Duodenal mucosa (tissue), 2 donors: ENCODE measurements at regions not wholly inside any gene's neighbourhood (a gene's known extent, or its start where the extent isn't known, plus 50 kb on each side); places are given as distances from the start of the nearest gene placed in this dataset.
"Not testable (repeated sequence)": the region's sequence is repeated elsewhere in the genome, so short reads cannot be mapped to it uniquely, and the experiment has no call there.

Experiments used
- H3K27ac ChIP-seq: one replicate; pipeline ENCODE4 v1.7.0; 2013; ENCODE audit warnings: low read depth, low read length
- H3K27me3 ChIP-seq, 2 donors: one replicate each; pipeline ENCODE4 v1.7.0; 2013; ENCODE audit warnings: low read length in 2 of 2, control low read depth in 1 of 2; ENCODE audit not compliant: insufficient read depth in 2 of 2, control insufficient read depth in 1 of 2
- H3K36me3 ChIP-seq, 2 donors: one replicate each; pipeline ENCODE4 v1.7.0; 2013; ENCODE audit warnings: low read length in 2 of 2, control low read depth in 1 of 2; ENCODE audit not compliant: insufficient read depth in 2 of 2, control insufficient read depth in 1 of 2
- H3K4me1 ChIP-seq, 2 donors: one replicate each; pipeline ENCODE4 v1.7.0; 2013; ENCODE audit warnings: low read length in 2 of 2, control low read depth in 1 of 2; ENCODE audit not compliant: insufficient read depth in 2 of 2, control insufficient read depth in 1 of 2
- H3K4me3 ChIP-seq, 2 donors: one replicate each; pipeline ENCODE4 v1.7.0; 2013; ENCODE audit warnings: low read length in 2 of 2, low read depth in 1 of 2
- H3K9ac ChIP-seq, 2 donors: one replicate each; pipeline ENCODE4 v1.7.0; 2013; ENCODE audit warnings: low read length in 2 of 2, low read depth in 1 of 2
- H3K9me3 ChIP-seq, 2 donors: one replicate each; pipeline ENCODE4 v1.7.0; 2013; ENCODE audit warnings: low read length in 2 of 2, control low read depth in 1 of 2; ENCODE audit not compliant: control insufficient read depth in 1 of 2

- Histone ChIP-seq H3K27me3 (no peaks in the 10 kb centered on the region), H3K27ac (no peak overlapping the region), H3K4me1 (no peaks in the 10 kb centered on the region), H3K9me3 (peaks cover 51 to 55% of the 10 kb centered on the region in 2 donors), H3K36me3 (no peaks in the 10 kb centered on the region), H3K4me3 (no peak overlapping the region), H3K9ac (no peak overlapping the region)
Measured at GRCh38 chr21:10425856-10426255, 95.5 kb upstream of the TPTE start.

- not testable (repeated sequence) for H3K9ac ChIP-seq, H3K36me3 ChIP-seq, H3K4me3 ChIP-seq, H3K27ac ChIP-seq, H3K4me1 ChIP-seq, H3K27me3 ChIP-seq
- H3K9me3 ChIP-seq = peaks cover 55% of the 10 kb centered on the region in 2 donors
Measured at GRCh38 chr21:10426812-10427211, 94.6 kb upstream of the TPTE start.

GRCh38 chr21:10427277-10427676, 94.1 kb upstream of the TPTE start:
- H3K4me1 ChIP-seq, H3K4me3 ChIP-seq, H3K27ac ChIP-seq, H3K27me3 ChIP-seq, H3K9ac ChIP-seq, H3K36me3 ChIP-seq: not testable (repeated sequence)
- peaks cover 56 to 60% of the 10 kb centered on the region in 2 donors for H3K9me3 ChIP-seq

GRCh38 chr21:10428981-10429534, 92.3 kb upstream of the TPTE start:
- peaks cover 54 to 63% of the 10 kb centered on the region in 2 donors for H3K9me3 ChIP-seq
- H3K27ac ChIP-seq, H3K27me3 ChIP-seq, H3K36me3 ChIP-seq, H3K9ac ChIP-seq, H3K4me3 ChIP-seq, H3K4me1 ChIP-seq: not testable (repeated sequence)

GRCh38 chr21:10430005-10430404, 91.4 kb upstream of the TPTE start:
- Histone ChIP-seq H3K9me3 (peaks cover 48 to 57% of the 10 kb centered on the region in 2 donors), H3K4me1 (no peaks in the 10 kb centered on the region), H3K4me3 (no peak overlapping the region), H3K9ac (no peak overlapping the region), H3K27me3 (no peaks in the 10 kb centered on the region), H3K36me3 (no peaks in the 10 kb centered on the region), H3K27ac (no peak overlapping the region)

- H3K4me1 ChIP-seq, H3K27me3 ChIP-seq, H3K9ac ChIP-seq, H3K36me3 ChIP-seq, H3K27ac ChIP-seq: not testable (repeated sequence)
- Histone ChIP-seq H3K4me3 (peak overlapping the region in 1 of 2 donors; percentile 7), H3K9me3 (peaks cover 44 to 50% of the 10 kb centered on the region in 2 donors)
Measured at GRCh38 chr21:10431995-10432394, 89.4 kb upstream of the TPTE start.

- Histone ChIP-seq H3K9me3 (peaks cover 40 to 46% of the 10 kb centered on the region in 2 donors), H3K4me3 (peak overlapping the region in 1 of 2 donors; percentile 7)
- H3K9ac ChIP-seq, H3K36me3 ChIP-seq, H3K27ac ChIP-seq, H3K27me3 ChIP-seq, H3K4me1 ChIP-seq: not testable (repeated sequence)
Measured at GRCh38 chr21:10432456-10432855, 88.9 kb upstream of the TPTE start.

GRCh38 chr21:10437977-10438376, 83.4 kb upstream of the TPTE start:
- H3K4me3 ChIP-seq, H3K36me3 ChIP-seq, H3K9ac ChIP-seq, H3K4me1 ChIP-seq, H3K27ac ChIP-seq, H3K27me3 ChIP-seq: not testable (repeated sequence)
- H3K9me3 ChIP-seq = peaks cover 22 to 27% of the 10 kb centered on the region in 2 donors

- H3K4me3 ChIP-seq, H3K27ac ChIP-seq: not testable (repeated sequence)
- H3K9me3 ChIP-seq = peaks cover 22 to 24% of the 10 kb centered on the region in 2 donors
Measured at GRCh38 chr21:10440639-10441038, 80.7 kb upstream of the TPTE start.

GRCh38 chr21:10442018-10442417, 79.4 kb upstream of the TPTE start:
- H3K36me3 ChIP-seq, H3K9ac ChIP-seq, H3K27ac ChIP-seq, H3K27me3 ChIP-seq, H3K4me1 ChIP-seq, H3K4me3 ChIP-seq: not testable (repeated sequence)
- H3K9me3 ChIP-seq = peaks cover 20 to 21% of the 10 kb centered on the region in 2 donors

More at GRCh38 chr21:10440639-10441038, 80.7 kb upstream of the TPTE start:
- H3K36me3 ChIP-seq, H3K9ac ChIP-seq, H3K4me1 ChIP-seq, H3K27me3 ChIP-seq: not testable (repeated sequence)

GRCh38 chr21:10445685-10446084, 75.7 kb upstream of the TPTE start:
- H3K9ac ChIP-seq, H3K27ac ChIP-seq, H3K4me1 ChIP-seq, H3K4me3 ChIP-seq, H3K27me3 ChIP-seq, H3K36me3 ChIP-seq: not testable (repeated sequence)
- H3K9me3 ChIP-seq = peaks cover 6 to 16% of the 10 kb centered on the region in 2 donors
